Heart left ventricle (tissue), 13 donors: ENCODE measurements at regions not wholly inside any gene's neighbourhood (a gene's known extent, or its start where the extent isn't known, plus 50 kb on each side); places are given as distances from the start of the nearest gene placed in this dataset.

Source experiments
- CTCF ChIP-seq, 12 donors: fragments of 200-600 bp; sonication (generic) in 4 of 12; IDR thresholded peaks; one replicate each; pipeline versions ENCODE4 v1.5.0 to v1.8.0; 2018 to 2022; ENCODE audit warnings: antibody characterized with exemption in 12 of 12, mild to moderate bottlenecking in 5 of 12
- POLR2A ChIP-seq, 2 donors: fragments of 450-650 bp; IDR thresholded peaks; one replicate each; pipeline ENCODE4 v1.6.1; 2017; ENCODE audit warnings: antibody characterized with exemption in 2 of 2, mild to moderate bottlenecking in 2 of 2, moderate library complexity in 2 of 2
- donor health status: ischemic (EF 13 %, LVEDD 7.1; RV severe dilation, severe dysfunction).
- donor health status: DM: no; HTN: yes; CAD: no.
- donor health status: DM: no; HTN: no; CAD: no.
- donor health status: ischemic (EF 25% LVEDD 6.9; RV normal size, moderate dysfunction).
- donor health status: ischemic (EF 25% LVEDD 5.7; RV mildly dilated, moderate dysfunction).
- donor health status: ischemic (EF 35%, LVEDD 5.7; RV mildly dilated, moderate dysfunction).
- donor health status: nonischemic (EF 11% LVEDD 7.7; RV severe dilation, severe dysfunction).
- donor health status: DM: yes; HTN: yes; CAD: no.
- donor health status: PGD.
- donor health status: ischemic (EF 29% LVEDD 5.4; RV normal size, mild dysfunction).
- donor health status: nonischemic (EF 23%, LVEDD 6.1; RV moderate dilation, normal function).

GRCh38 chr19:31041461-31041860 lies 307.8 kb downstream of the TSHZ3 start:
- TF ChIP-seq CTCF (IDR thresholded peaks at IDR 0.05) (no peak), POLR2A (IDR thresholded peaks at IDR 0.05) (no peak)
